Lung microvascular endothelial cell (primary cell): ENCODE measurements at regions not wholly inside any gene's neighbourhood (a gene's known extent, or its start where the extent isn't known, plus 50 kb on each side); places are given as distances from the start of the nearest gene placed in this dataset.

Source experiments
- DNase-seq, 2 donors: peaks; one replicate each; pipeline versions ENCODE4 v3.0.0 to v3.0.0-alpha.2; 2010; ENCODE audit warnings: low read depth in 2 of 2

GRCh38 chrX:103158317-103158621 is 56.6 kb upstream of the BEX4 start:
- DNase-seq: no peak

DNA sequence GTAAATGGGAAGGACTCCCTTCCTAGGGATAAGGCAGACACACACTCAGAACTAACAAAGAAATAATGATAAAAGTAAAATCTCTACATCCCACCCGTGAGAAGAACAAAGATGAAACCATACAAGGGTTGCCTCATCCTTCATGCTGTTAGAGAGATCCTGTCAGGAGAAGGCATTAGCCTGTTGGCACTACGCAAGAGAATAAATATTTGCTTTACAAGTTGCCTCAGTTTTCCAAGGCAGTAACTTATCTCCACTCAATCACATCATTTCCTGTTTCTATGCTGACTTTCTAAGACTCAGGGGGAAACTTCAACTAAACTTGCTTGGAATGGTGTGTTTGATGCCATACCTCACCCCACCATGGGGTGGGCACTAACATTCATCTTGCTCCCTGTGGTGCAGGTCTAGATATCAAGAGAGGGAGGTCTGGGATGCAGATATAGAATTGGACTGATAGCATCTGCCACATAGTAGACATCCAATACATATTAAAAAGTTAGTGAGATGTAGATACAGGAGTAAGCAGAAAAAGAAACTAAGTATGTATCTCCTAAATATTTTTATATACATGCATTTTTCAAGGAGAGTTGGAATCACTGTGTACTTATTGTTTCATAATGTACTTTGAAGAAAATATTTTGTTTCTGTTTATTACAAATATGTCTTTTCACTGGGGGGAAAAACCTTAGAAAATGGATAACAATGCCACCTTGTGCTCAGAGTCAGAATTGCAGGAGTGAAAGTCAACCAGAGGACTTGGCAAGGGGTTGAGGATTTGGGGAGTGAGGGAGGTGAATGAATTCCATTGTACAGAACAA is 57.2 kb upstream of the BEX4 start:
- peak; percentile 39 to 49 for DNase-seq

DNA sequence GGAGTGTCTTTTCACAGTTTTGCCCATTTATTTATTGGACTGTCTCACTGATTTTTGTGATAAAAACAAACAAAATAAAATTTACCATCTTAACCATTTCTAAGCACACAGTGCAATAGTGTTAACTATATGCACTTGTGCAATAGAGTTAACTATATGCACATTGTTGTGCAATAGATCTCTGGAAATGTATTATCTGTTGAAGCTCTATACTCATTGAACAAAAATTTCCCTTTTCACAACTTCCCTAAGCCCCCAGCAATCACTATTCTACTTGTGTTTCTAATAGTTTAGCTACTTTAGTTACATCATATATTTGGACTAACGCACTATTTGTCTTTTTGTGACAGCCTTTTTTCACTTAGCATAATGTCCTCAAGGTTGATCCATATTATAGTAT is 59.7 kb upstream of the BEX4 start:
- DNase-seq: no peak

DNA sequence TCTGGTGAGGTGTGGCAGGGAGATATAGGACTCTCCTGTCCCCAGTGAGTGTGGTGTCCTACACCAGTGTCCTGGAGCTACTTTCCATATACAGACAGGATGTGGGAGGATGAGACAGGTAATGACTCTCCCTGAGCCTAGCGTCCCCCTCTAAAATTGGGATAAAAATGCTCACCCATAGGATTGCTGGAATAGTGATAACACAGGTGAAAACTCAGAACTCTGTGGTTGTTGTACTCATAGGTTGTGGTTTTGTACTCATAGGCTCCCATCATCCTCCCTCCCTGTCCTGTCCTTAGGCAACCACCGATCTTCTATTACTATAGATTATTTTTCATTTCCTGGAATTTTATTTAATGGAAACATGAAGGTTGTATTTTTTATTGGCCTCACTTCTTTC is 60.7 kb upstream of the NXF3 start:
- DNase-seq: no peak

- no peak for DNase-seq
These were observed 58.9 kb upstream of the NXF3 start for GRCh38 chrX:103151799-103152198.

GRCh38 chrX:103149652-103150051 is 56.7 kb upstream of the NXF3 start:
- DNase-seq: no peak

DNA sequence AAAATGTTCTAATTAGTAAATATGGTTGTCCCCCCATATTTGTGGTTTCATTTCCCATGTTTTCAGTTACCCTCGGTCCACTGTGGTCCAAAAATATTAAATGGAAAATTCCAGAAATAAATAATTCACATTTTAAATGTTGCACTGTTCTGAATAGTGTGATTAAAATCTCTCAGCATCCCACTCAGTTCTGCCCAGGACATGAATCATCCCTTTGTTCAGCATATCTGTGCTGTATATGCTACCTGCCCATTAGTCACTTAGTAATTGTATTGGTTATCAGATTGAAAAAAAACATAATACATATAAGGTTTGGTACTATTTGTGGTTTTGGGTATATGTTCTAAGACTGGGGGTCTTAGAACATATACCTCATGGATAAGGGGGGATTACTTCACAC is 55.1 kb upstream of the NXF3 start:
- no peak for DNase-seq
